SK-MEL-5 (cell line): ENCODE measurements at regions not wholly inside any gene's neighbourhood (a gene's known extent, or its start where the extent isn't known, plus 50 kb on each side); places are given as distances from the start of the nearest gene placed in this dataset.

Source experiments
- DNase-seq: peaks from one replicate; pipeline ENCODE4 v3.0.0-alpha.2; 2016; ENCODE audit warnings: low read depth, low spot score
- in situ Hi-C: cut with HindIII; loops from 2 replicates; pipeline ENCODE4 v1.10.0; 2016; ENCODE audit warnings: low sequenced_read_pairs, high pct_unique_total_duplicates, low pct_unique_long_range_greater_than_20kb

- DNase-seq, result no peak
- in situ Hi-C loops, result no loop called here
Measured at GRCh38 chr1:84090447-84091245, 53.4 kb upstream of the PRKACB start.

GRCh38 chr1:84089867-84090266, 54.2 kb upstream of the PRKACB start:
- no peak for DNase-seq
- in situ Hi-C loops, result no loop called here

- peak; percentile 89 for DNase-seq
Measured at GRCh38 chr1:84089465-84089864, 54.6 kb upstream of the PRKACB start.

GRCh38 chr1:84086616-84087015, 57.5 kb upstream of the PRKACB start:
- in situ Hi-C loops, result no loop called here
- no peak for DNase-seq

More at GRCh38 chr1:84089465-84089864, 54.6 kb upstream of the PRKACB start:
- in situ Hi-C loops, result no loop called here

- in situ Hi-C loops, result no loop called here
- DNase-seq, result no peak
Measured at GRCh38 chr1:84086189-84086588, 57.9 kb upstream of the PRKACB start.

- DNase-seq, result no peak
- in situ Hi-C loops, result no loop called here
Measured at GRCh38 chr1:84083307-84083706, 60.8 kb upstream of the PRKACB start.

GRCh38 chr1:84078842-84079202, 65.2 kb upstream of the PRKACB start:
- in situ Hi-C loops, result no loop called here
- no peak for DNase-seq

- DNase-seq, result peak; percentile 5
Measured at GRCh38 chr1:84078108-84078841, 65.8 kb upstream of the PRKACB start.

GRCh38 chr1:84077476-84078107, 66.5 kb upstream of the PRKACB start:
- in situ Hi-C loops, result no loop called here
- DNase-seq, result peak; percentile 77

More at GRCh38 chr1:84078108-84078841, 65.8 kb upstream of the PRKACB start:
- in situ Hi-C loops, result no loop called here

- in situ Hi-C loops, result no loop called here
- no peak for DNase-seq
Measured at GRCh38 chr1:84073266-84073665, 70.8 kb upstream of the PRKACB start.

- in situ Hi-C loops, result no loop called here
Measured at GRCh38 chr1:84069236-84069845, 70.4 kb upstream of the TTLL7 start.

GRCh38 chr1:84062496-84062895, 63.6 kb upstream of the TTLL7 start:
- no peak for DNase-seq
- in situ Hi-C loops, result no loop called here

More at GRCh38 chr1:84069236-84069845, 70.4 kb upstream of the TTLL7 start:
- no peak for DNase-seq

- no peak for DNase-seq
Measured at GRCh38 chr1:84061336-84061735, 62.4 kb upstream of the TTLL7 start.

GRCh38 chr1:84060781-84061180, 61.8 kb upstream of the TTLL7 start:
- no peak for DNase-seq
- in situ Hi-C loops, result no loop called here

More at GRCh38 chr1:84061336-84061735, 62.4 kb upstream of the TTLL7 start:
- in situ Hi-C loops, result no loop called here

GRCh38 chr1:84048820-84049219, 49.9 kb upstream of the TTLL7 start:
- DNase-seq, result no peak
- in situ Hi-C loops, result no loop called here
